ENCODE measurements at regions not wholly inside any gene's neighbourhood (a gene's known extent, or its start where the extent isn't known, plus 50 kb on each side); places are given as distances from the start of the nearest gene placed in this dataset.

- Histone ChIP-seq H3K4me1 (ENCODE audit: low read depth) (no peaks in the 10 kb centered on the region), H3K4me3 (no peak overlapping the region), H3K9me3 (no peaks in the 10 kb centered on the region), H3K36me3 (ENCODE audit: low read depth) (no peaks in the 10 kb centered on the region)
- DNase-seq (no peak), ATAC-seq (no peak)
- TF ChIP-seq, protein P1, sequence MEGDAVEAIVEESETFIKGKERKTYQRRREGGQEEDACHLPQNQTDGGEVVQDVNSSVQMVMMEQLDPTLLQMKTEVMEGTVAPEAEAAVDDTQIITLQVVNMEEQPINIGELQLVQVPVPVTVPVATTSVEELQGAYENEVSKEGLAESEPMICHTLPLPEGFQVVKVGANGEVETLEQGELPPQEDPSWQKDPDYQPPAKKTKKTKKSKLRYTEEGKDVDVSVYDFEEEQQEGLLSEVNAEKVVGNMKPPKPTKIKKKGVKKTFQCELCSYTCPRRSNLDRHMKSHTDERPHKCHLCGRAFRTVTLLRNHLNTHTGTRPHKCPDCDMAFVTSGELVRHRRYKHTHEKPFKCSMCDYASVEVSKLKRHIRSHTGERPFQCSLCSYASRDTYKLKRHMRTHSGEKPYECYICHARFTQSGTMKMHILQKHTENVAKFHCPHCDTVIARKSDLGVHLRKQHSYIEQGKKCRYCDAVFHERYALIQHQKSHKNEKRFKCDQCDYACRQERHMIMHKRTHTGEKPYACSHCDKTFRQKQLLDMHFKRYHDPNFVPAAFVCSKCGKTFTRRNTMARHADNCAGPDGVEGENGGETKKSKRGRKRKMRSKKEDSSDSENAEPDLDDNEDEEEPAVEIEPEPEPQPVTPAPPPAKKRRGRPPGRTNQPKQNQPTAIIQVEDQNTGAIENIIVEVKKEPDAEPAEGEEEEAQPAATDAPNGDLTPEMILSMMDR (IDR thresholded peaks at IDR 0.05), result no peak
- intact Hi-C loops (cut with DNase I, micrococcal nuclease), result no loop called here
Observed at GRCh38 chr3:189460511-189460910, 170.7 kb upstream of the TP63 start.

- no peaks in the 10 kb centered on the region for H3K4me1 ChIP-seq (ENCODE audit: low read depth)
- ATAC-seq, result no peak
- intact Hi-C loops (cut with DNase I, micrococcal nuclease), result no loop called here
- TF ChIP-seq, protein P1 (IDR thresholded peaks at IDR 0.05), result no peak
- no peak overlapping the region for H3K4me3 ChIP-seq
- DNase-seq, result no peak
- H3K36me3 ChIP-seq (ENCODE audit: low read depth), result no peaks in the 10 kb centered on the region
- H3K9me3 ChIP-seq, result no peaks in the 10 kb centered on the region
Observed at GRCh38 chr3:189464799-189465198, 166.4 kb upstream of the TP63 start.

DNA sequence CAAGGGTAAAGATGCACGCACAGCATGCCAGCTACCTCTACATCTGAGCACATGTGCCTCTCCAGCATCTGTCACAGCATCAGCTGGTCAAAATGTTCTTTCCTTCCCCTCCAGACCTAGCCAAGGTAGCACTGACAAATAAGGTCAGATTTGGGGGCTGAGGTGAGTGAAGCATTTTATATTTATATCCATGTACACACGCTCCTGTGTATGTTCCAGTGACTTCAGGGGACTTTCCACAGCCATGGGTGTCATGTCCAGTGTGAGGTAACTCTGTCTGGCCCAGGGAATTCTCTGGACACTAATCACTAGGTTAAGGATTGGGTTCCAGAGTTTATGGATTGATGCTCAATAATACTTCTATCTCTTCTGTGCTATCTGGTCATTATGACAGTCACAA is 165.2 kb upstream of the TP63 start:
- H3K4me1 ChIP-seq (ENCODE audit: low read depth), result no peaks in the 10 kb centered on the region
- ATAC-seq (no peak), DNase-seq (no peak)
- intact Hi-C loops (cut with DNase I, micrococcal nuclease), result no loop called here
- no peaks in the 10 kb centered on the region for H3K36me3 ChIP-seq (ENCODE audit: low read depth)
- H3K9me3 ChIP-seq, result no peaks in the 10 kb centered on the region
- no peak overlapping the region for H3K4me3 ChIP-seq
- TF ChIP-seq, protein P1 (IDR thresholded peaks at IDR 0.05), result no peak

DNA sequence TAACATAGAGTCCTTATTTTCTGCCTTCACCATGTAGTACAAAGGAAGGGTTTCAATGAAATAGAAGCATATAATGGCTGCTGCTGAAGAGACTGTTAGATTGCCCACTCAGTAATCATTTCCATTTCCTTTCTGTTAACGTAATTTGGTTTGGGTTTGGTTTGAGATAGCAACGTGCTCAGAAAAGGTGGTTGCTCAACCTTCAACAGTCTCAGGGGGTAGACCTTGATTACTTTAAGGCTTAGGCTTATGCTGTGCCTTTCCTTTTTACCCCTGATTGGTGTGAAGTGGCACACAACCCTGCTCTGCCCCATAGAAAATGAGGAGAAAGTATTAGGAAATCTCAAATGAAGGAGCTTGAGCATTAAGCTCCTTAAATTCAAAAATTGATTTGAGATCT is 163.7 kb upstream of the TP63 start:
- DNase-seq (no peak), ATAC-seq (no peak)
- H3K36me3 ChIP-seq (ENCODE audit: low read depth), result no peaks in the 10 kb centered on the region
- intact Hi-C loops (cut with DNase I, micrococcal nuclease), result no loop called here
- no peaks in the 10 kb centered on the region for H3K9me3 ChIP-seq
- H3K4me1 ChIP-seq (ENCODE audit: low read depth), result no peaks in the 10 kb centered on the region
- H3K4me3 ChIP-seq, result no peak overlapping the region
- TF ChIP-seq, protein P1 (IDR thresholded peaks at IDR 0.05), result no peak

GRCh38 chr3:189474944-189475343 is 156.2 kb upstream of the TP63 start:
- TF ChIP-seq, protein P1 (IDR thresholded peaks at IDR 0.05), result no peak
- H3K9me3 ChIP-seq, result no peaks in the 10 kb centered on the region
- ATAC-seq, result no peak
- no peaks in the 10 kb centered on the region for H3K36me3 ChIP-seq (ENCODE audit: low read depth)
- intact Hi-C loops (cut with DNase I, micrococcal nuclease), result no loop called here
- no peak for DNase-seq
- H3K4me3 ChIP-seq, result no peak overlapping the region
- H3K4me1 ChIP-seq (ENCODE audit: low read depth), result no peaks in the 10 kb centered on the region

DNA sequence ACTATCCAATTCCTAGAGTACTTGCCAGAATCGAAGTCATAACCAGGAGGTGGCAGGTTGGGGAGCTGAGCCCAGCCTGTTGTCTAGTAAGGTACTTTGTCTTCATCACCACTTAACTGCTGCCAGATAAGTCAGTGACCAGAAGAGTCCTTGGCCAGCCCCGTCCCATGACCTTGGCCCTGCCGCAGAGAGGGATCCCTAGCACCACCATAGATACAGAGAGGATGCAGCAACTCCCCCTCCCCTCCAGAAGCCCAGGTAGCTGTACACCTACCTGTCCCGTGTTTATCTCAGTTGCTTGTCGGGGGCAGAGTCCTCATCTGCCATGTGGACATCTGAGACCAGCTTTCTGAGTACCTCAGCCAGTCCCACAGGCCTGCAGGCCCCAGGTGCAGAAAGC is 153.6 kb upstream of the TP63 start:
- intact Hi-C loops (cut with DNase I, micrococcal nuclease), result no loop called here
- Histone ChIP-seq H3K4me3 (no peak overlapping the region), H3K4me1 (ENCODE audit: low read depth) (no peaks in the 10 kb centered on the region), H3K9me3 (no peaks in the 10 kb centered on the region), H3K36me3 (ENCODE audit: low read depth) (no peaks in the 10 kb centered on the region)
- ATAC-seq (no peak), DNase-seq (no peak)
- TF ChIP-seq, protein P1 (IDR thresholded peaks at IDR 0.05), result no peak
